Progenitor cell of endocrine pancreas (in vitro differentiated cells): ENCODE measurements at regions not wholly inside any gene's neighbourhood (a gene's known extent, or its start where the extent isn't known, plus 50 kb on each side); places are given as distances from the start of the nearest gene placed in this dataset.

ENCODE experiments used
- DNase-seq: peaks from one replicate; pipeline ENCODE4 v3.0.0; 2021; ENCODE audit warnings: low spot score; ENCODE audit not compliant: unreplicated experiment
- H3K27ac Mint-ChIP-seq: 2 replicates; pipeline ENCODE4 v1.8.0; 2021; ENCODE audit warnings: mild to moderate bottlenecking, moderate library complexity, mixed read lengths
- H3K27me3 Mint-ChIP-seq: 2 replicates; pipeline ENCODE4 v1.8.0; 2021; ENCODE audit warnings: mixed read lengths
- H3K36me3 Mint-ChIP-seq: 2 replicates; pipeline ENCODE4 v1.8.0; 2022; ENCODE audit warnings: mixed read lengths; ENCODE audit not compliant: insufficient read depth
- H3K4me1 Mint-ChIP-seq: 2 replicates; pipeline ENCODE4 v1.8.0; 2021; ENCODE audit warnings: low read depth, mixed read lengths
- H3K4me3 Mint-ChIP-seq: 2 replicates; pipeline ENCODE4 v1.8.0; 2021; ENCODE audit warnings: low read depth, mild to moderate bottlenecking, moderate library complexity, mixed read lengths
- H3K9me3 Mint-ChIP-seq: 2 replicates; pipeline ENCODE4 v1.8.0; 2021; ENCODE audit warnings: low read depth, mixed read lengths
- CTCF ChIP-seq: fragments of 200-600 bp; sonication (generic); IDR thresholded peaks from one replicate; pipeline ENCODE4 v1.5.0; 2021; ENCODE audit warnings: antibody characterized with exemption, mild to moderate bottlenecking; ENCODE audit not compliant: unreplicated experiment

- H3K9me3 Mint-ChIP-seq, result no peaks in the 10 kb centered on the region
- no peak for DNase-seq
- no peaks in the 10 kb centered on the region for H3K4me1 Mint-ChIP-seq
- no peaks in the 10 kb centered on the region for H3K27me3 Mint-ChIP-seq
- no peaks in the 10 kb centered on the region for H3K36me3 Mint-ChIP-seq
- no peak for TF ChIP-seq CTCF
- no peak overlapping the region for H3K27ac Mint-ChIP-seq
- no peak overlapping the region for H3K4me3 Mint-ChIP-seq
Measured at GRCh38 chr18:29982218-29982617, 1060.3 kb downstream of the DSC3 start.

GRCh38 chr18:29979881-29980280, 1062.7 kb downstream of the DSC3 start:
- Mint-ChIP-seq H3K27ac (no peak overlapping the region), H3K4me1 (no peaks in the 10 kb centered on the region), H3K27me3 (no peaks in the 10 kb centered on the region), H3K4me3 (no peak overlapping the region), H3K9me3 (no peaks in the 10 kb centered on the region), H3K36me3 (no peaks in the 10 kb centered on the region)
- DNase-seq, result no peak
- no peak for TF ChIP-seq CTCF

GRCh38 chr18:29969876-29970275, 1072.7 kb downstream of the DSC3 start:
- H3K4me1 Mint-ChIP-seq, result peaks cover 3% of the 10 kb centered on the region
- H3K27ac Mint-ChIP-seq, result no peak overlapping the region
- no peaks in the 10 kb centered on the region for H3K27me3 Mint-ChIP-seq
- H3K9me3 Mint-ChIP-seq, result no peaks in the 10 kb centered on the region
- TF ChIP-seq CTCF, result no peak
- no peak for DNase-seq
- H3K4me3 Mint-ChIP-seq, result no peak overlapping the region
- no peaks in the 10 kb centered on the region for H3K36me3 Mint-ChIP-seq

GRCh38 chr18:29962579-29962978, 1080.0 kb downstream of the DSC3 start:
- H3K27me3 Mint-ChIP-seq, result no peaks in the 10 kb centered on the region
- no peak for DNase-seq
- peaks cover 12% of the 10 kb centered on the region for H3K4me1 Mint-ChIP-seq
- H3K4me3 Mint-ChIP-seq, result no peak overlapping the region
- TF ChIP-seq CTCF, result no peak
- no peaks in the 10 kb centered on the region for H3K36me3 Mint-ChIP-seq
- H3K9me3 Mint-ChIP-seq, result no peaks in the 10 kb centered on the region
- no peak overlapping the region for H3K27ac Mint-ChIP-seq

- H3K27me3 Mint-ChIP-seq, result no peaks in the 10 kb centered on the region
- no peak overlapping the region for H3K27ac Mint-ChIP-seq
- no peaks in the 10 kb centered on the region for H3K9me3 Mint-ChIP-seq
- peaks cover 12% of the 10 kb centered on the region for H3K4me1 Mint-ChIP-seq
- no peaks in the 10 kb centered on the region for H3K36me3 Mint-ChIP-seq
- DNase-seq, result no peak
- H3K4me3 Mint-ChIP-seq, result no peak overlapping the region
- no peak for TF ChIP-seq CTCF
Measured at GRCh38 chr18:29960539-29960938, 1082.0 kb downstream of the DSC3 start.
